ENCODE measurements at regions not wholly inside any gene's neighbourhood (a gene's known extent, or its start where the extent isn't known, plus 50 kb on each side); places are given as distances from the start of the nearest gene placed in this dataset.
"Not testable (repeated sequence)": the region's sequence is repeated elsewhere in the genome, so short reads cannot be mapped to it uniquely, and the experiment has no call there.

- TF ChIP-seq CTCF (IDR thresholded peaks at IDR 0.05) = no peak
- H3K27me3 Mint-ChIP-seq (ENCODE audit: unreplicated experiment) = peaks cover 8% of the 10 kb centered on the region
- DNase-seq (ENCODE audit: extremely low spot score, unreplicated experiment) = no peak
- no peak overlapping the region for H3K4me3 Mint-ChIP-seq (ENCODE audit: unreplicated experiment)
- H3K27ac Mint-ChIP-seq (ENCODE audit: unreplicated experiment) = no peak overlapping the region
- no peaks in the 10 kb centered on the region for H3K9me3 Mint-ChIP-seq (ENCODE audit: unreplicated experiment)
- no peaks in the 10 kb centered on the region for H3K36me3 Mint-ChIP-seq (ENCODE audit: unreplicated experiment)
- no peaks in the 10 kb centered on the region for H3K4me1 Mint-ChIP-seq (ENCODE audit: unreplicated experiment)
Observed at GRCh38 chr4:16411501-16412085, 185.3 kb upstream of the TAPT1 start.

DNA sequence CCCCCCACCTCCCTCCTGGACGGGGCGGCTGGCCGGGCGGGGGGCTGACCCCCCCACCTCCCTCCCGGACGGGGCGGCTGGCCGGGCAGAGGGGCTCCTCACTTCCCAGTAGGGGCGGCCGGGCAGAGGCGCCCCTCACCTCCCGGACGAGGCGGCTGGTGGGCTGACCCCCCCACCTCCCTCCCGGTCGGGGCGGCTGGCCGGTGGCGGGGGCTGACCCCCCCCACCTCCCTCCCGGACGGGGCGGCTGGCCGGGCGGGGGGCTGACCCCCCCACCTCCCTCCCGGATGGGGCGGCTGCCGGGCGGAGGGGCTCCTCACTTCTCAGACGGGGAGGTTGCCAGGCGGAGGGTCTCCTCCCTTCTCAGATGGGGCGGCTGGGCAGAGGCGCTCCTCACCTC, 166.9 kb upstream of the TAPT1 start:
- H3K4me3 Mint-ChIP-seq (ENCODE audit: unreplicated experiment); H3K4me1 Mint-ChIP-seq (ENCODE audit: unreplicated experiment); DNase-seq (ENCODE audit: extremely low spot score, unreplicated experiment); H3K27me3 Mint-ChIP-seq (ENCODE audit: unreplicated experiment); H3K36me3 Mint-ChIP-seq (ENCODE audit: unreplicated experiment); H3K27ac Mint-ChIP-seq (ENCODE audit: unreplicated experiment); H3K9me3 Mint-ChIP-seq (ENCODE audit: unreplicated experiment): not testable (repeated sequence)

DNA sequence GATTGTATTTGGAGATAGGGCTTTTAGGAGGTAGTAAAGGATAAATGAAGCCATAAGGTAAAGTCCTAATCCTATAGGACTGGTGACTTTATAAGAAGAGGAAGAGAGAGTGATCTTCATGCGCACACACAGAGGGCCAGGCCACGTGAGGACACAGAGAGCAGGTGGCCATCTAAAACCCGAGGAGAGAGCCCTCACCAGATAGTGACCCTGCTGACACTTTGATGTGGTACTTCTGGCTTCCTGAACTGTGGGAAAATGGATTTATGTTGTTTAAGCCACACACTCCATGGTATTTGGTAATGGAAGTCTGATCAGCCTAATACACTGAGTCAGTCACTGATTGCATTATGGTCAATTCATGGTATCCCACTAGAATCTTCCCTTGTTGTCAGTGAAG, 164.9 kb upstream of the TAPT1 start:
- Mint-ChIP-seq H3K27ac (ENCODE audit: unreplicated experiment) (no peak overlapping the region), H3K4me1 (ENCODE audit: unreplicated experiment) (no peaks in the 10 kb centered on the region), H3K4me3 (ENCODE audit: unreplicated experiment) (no peak overlapping the region), H3K9me3 (ENCODE audit: unreplicated experiment) (no peaks in the 10 kb centered on the region), H3K27me3 (ENCODE audit: unreplicated experiment) (peaks cover 4% of the 10 kb centered on the region), H3K36me3 (ENCODE audit: unreplicated experiment) (no peaks in the 10 kb centered on the region)
- no peak for TF ChIP-seq CTCF (IDR thresholded peaks at IDR 0.05)
- DNase-seq (ENCODE audit: extremely low spot score, unreplicated experiment) = no peak

DNA sequence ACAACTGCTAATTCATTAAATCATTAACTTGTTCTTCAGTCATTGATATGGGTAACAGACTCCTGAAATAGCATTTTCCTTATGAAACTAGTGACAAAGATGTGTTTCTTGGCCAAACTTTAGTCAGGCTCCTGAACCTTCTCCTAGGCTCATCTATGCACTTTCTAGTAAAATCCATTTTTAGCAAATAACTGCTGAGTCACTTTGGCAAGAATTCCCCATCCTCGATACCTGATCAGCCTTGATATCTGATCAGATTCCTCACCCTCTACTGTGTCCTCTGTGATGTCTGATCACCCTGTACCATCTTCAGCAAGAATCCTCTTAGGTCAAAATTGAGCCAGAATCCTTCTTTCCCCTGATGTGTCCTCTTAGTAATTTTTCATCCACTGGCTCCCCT, 161.2 kb upstream of the TAPT1 start:
- Mint-ChIP-seq H3K4me1 (ENCODE audit: unreplicated experiment) (no peaks in the 10 kb centered on the region), H3K36me3 (ENCODE audit: unreplicated experiment) (no peaks in the 10 kb centered on the region), H3K27ac (ENCODE audit: unreplicated experiment) (no peak overlapping the region), H3K4me3 (ENCODE audit: unreplicated experiment) (no peak overlapping the region), H3K27me3 (ENCODE audit: unreplicated experiment) (peaks cover 4% of the 10 kb centered on the region), H3K9me3 (ENCODE audit: unreplicated experiment) (no peaks in the 10 kb centered on the region)
- no peak for TF ChIP-seq CTCF (IDR thresholded peaks at IDR 0.05)
- DNase-seq (ENCODE audit: extremely low spot score, unreplicated experiment) = no peak

DNA sequence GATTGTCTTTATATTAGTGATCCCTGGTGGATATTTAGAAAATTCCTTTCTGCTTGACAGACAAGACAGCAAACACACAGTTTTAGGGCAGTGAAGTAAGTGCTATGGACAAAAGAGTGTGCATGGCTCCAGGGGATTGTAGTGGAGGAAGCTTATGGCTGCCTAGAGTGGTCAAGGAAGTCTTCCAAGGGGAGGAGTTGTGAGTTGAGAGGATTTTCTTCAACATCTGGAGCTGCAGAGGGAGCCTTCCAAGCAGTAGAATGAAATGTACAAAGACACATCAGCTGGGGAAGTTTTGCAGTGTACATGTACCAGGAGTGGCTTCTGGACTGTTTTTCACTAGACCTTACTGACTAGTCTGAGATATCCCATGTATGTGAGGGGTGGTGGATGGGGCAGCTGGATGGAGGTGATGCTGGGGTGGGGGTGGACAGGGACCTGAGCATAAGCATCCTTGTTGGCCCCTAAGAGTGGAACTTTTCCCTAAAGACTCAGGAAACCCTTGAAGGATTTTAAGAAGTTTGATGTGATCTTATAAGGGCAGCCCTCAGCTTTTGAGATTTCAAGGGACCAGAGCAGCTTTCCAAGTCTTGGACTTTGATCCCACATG, 160.5 kb upstream of the TAPT1 start:
- H3K36me3 Mint-ChIP-seq (ENCODE audit: unreplicated experiment) = no peaks in the 10 kb centered on the region
- no peaks in the 10 kb centered on the region for H3K9me3 Mint-ChIP-seq (ENCODE audit: unreplicated experiment)
- H3K27me3 Mint-ChIP-seq (ENCODE audit: unreplicated experiment) = peaks cover 4% of the 10 kb centered on the region
- no peak overlapping the region for H3K4me3 Mint-ChIP-seq (ENCODE audit: unreplicated experiment)
- no peak overlapping the region for H3K27ac Mint-ChIP-seq (ENCODE audit: unreplicated experiment)
- no peaks in the 10 kb centered on the region for H3K4me1 Mint-ChIP-seq (ENCODE audit: unreplicated experiment)
- TF ChIP-seq CTCF (IDR thresholded peaks at IDR 0.05) = no peak
- no peak for DNase-seq (ENCODE audit: extremely low spot score, unreplicated experiment)

All from osteocyte (in vitro differentiated cells).